ENCODE measurements at regions not wholly inside any gene's neighbourhood (a gene's known extent, or its start where the extent isn't known, plus 50 kb on each side); places are given as distances from the start of the nearest gene placed in this dataset.

GRCh38 chr5:27489701-27490100, 451.3 kb upstream of the CDH9 start:
- no peak overlapping the region for H4K8ac ChIP-seq (ENCODE audit: low read depth, low read length)
- no peak overlapping the region for H3K14ac ChIP-seq (ENCODE audit: low read length)
- H4K12ac ChIP-seq (ENCODE audit: low read depth, low read length), result no peak overlapping the region
- no CpG with 5 or more reads among the region's 1 CpG for WGBS (ENCODE audit: extremely low coverage, insufficient coverage, insufficient read length)
- no peak overlapping the region for H3K23ac ChIP-seq (ENCODE audit: low read length)
- H3K18ac ChIP-seq (ENCODE audit: low read length), result no peak overlapping the region
- no peak overlapping the region for H2BK12ac ChIP-seq (ENCODE audit: low read length)
- H3K79me2 ChIP-seq (ENCODE audit: control insufficient read depth, insufficient read depth, low read length, poor library complexity), result no peaks in the 10 kb centered on the region
- H3K36me3 ChIP-seq (ENCODE audit: control insufficient read depth in 1 of 2, insufficient read depth in 2 of 2, low read length in 2 of 2), result peaks cover 2% of the 10 kb centered on the region in 2 experiments
- H3K4me1 ChIP-seq (ENCODE audit: control insufficient read depth in 1 of 2, insufficient read depth in 2 of 2, low read length in 2 of 2), result no peaks in the 10 kb centered on the region
- H2AFZ ChIP-seq (ENCODE audit: insufficient read depth, low read length, poor library complexity), result no peak overlapping the region
- H3K9me3 ChIP-seq (ENCODE audit: insufficient read depth, low read depth, low read length), result no peaks in the 10 kb centered on the region
- no peak overlapping the region for H3K4me2 ChIP-seq (ENCODE audit: low read length)
- no peaks in the 10 kb centered on the region for H3K27me3 ChIP-seq (ENCODE audit: insufficient read depth, low read length)
- H3K4me3 ChIP-seq (ENCODE audit: low read depth, low read length), result no peak overlapping the region
- no peaks in the 10 kb centered on the region for H3K79me1 ChIP-seq (ENCODE audit: low read length)
- no peak overlapping the region for H2BK120ac ChIP-seq (ENCODE audit: insufficient read depth, low read length, poor library complexity)
- no peak overlapping the region for H4K91ac ChIP-seq (ENCODE audit: low read depth, low read length)
- no peak overlapping the region for H3K9ac ChIP-seq (ENCODE audit: low read length)
- no peak overlapping the region for H2AK5ac ChIP-seq (ENCODE audit: low read length)
- H2BK5ac ChIP-seq (ENCODE audit: low read depth, low read length, poor library complexity), result no peak overlapping the region
- no peak for DNase-seq
- H3K4ac ChIP-seq (ENCODE audit: low read depth, low read length), result no peak overlapping the region
- H3K27ac ChIP-seq (ENCODE audit: low read depth, low read length), result no peak overlapping the region

DNA sequence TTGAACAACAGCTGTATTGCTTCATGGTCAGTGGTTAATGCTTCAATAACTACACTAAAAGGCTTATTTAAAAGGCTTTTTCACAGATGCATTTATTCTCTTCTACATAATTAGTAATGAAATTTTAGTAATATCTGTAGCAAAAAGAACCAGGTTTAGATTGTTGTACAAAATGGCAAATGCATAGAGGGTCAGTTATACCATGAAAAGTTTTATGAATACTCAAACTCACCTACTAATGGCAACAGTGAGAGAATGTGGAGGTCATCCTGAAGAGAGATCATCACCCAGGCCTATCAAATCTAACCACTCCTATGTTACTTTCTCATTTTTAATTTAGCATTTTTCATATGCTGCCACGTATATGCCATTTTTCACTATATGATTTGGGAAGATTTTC, 444.3 kb upstream of the CDH9 start:
- H3K4me1 ChIP-seq (ENCODE audit: control insufficient read depth in 1 of 2, insufficient read depth in 2 of 2, low read length in 2 of 2), result no peaks in the 10 kb centered on the region
- H3K79me2 ChIP-seq (ENCODE audit: control insufficient read depth, insufficient read depth, low read length, poor library complexity), result no peaks in the 10 kb centered on the region
- H3K4me2 ChIP-seq (ENCODE audit: low read length), result no peak overlapping the region
- H4K12ac ChIP-seq (ENCODE audit: low read depth, low read length), result no peak overlapping the region
- H3K79me1 ChIP-seq (ENCODE audit: low read length), result no peaks in the 10 kb centered on the region
- H3K9me3 ChIP-seq (ENCODE audit: insufficient read depth, low read depth, low read length), result no peaks in the 10 kb centered on the region
- H3K14ac ChIP-seq (ENCODE audit: low read length), result no peak overlapping the region
- H3K4ac ChIP-seq (ENCODE audit: low read depth, low read length), result no peak overlapping the region
- H2AK5ac ChIP-seq (ENCODE audit: low read length), result no peak overlapping the region
- no peak overlapping the region for H3K23ac ChIP-seq (ENCODE audit: low read length)
- H3K27ac ChIP-seq (ENCODE audit: low read depth, low read length), result no peak overlapping the region
- no peaks in the 10 kb centered on the region for H3K27me3 ChIP-seq (ENCODE audit: insufficient read depth, low read length)
- DNase-seq, result no peak
- no CpG with 5 or more reads among the region's 1 CpG for WGBS (ENCODE audit: extremely low coverage, insufficient coverage, insufficient read length)
- no peak overlapping the region for H3K9ac ChIP-seq (ENCODE audit: low read length)
- peaks cover 2 to 5% of the 10 kb centered on the region in 2 experiments for H3K36me3 ChIP-seq (ENCODE audit: control insufficient read depth in 1 of 2, insufficient read depth in 2 of 2, low read length in 2 of 2)
- H2BK120ac ChIP-seq (ENCODE audit: insufficient read depth, low read length, poor library complexity), result no peak overlapping the region
- no peak overlapping the region for H3K4me3 ChIP-seq (ENCODE audit: low read depth, low read length)
- no peak overlapping the region for H2AFZ ChIP-seq (ENCODE audit: insufficient read depth, low read length, poor library complexity)
- H4K91ac ChIP-seq (ENCODE audit: low read depth, low read length), result no peak overlapping the region
- H4K8ac ChIP-seq (ENCODE audit: low read depth, low read length), result no peak overlapping the region
- no peak overlapping the region for H2BK5ac ChIP-seq (ENCODE audit: low read depth, low read length, poor library complexity)
- H2BK12ac ChIP-seq (ENCODE audit: low read length), result no peak overlapping the region
- H3K18ac ChIP-seq (ENCODE audit: low read length), result no peak overlapping the region

GRCh38 chr5:27479859-27480258, 441.5 kb upstream of the CDH9 start:
- Histone ChIP-seq H3K4me2 (ENCODE audit: low read length) (no peak overlapping the region), H3K27ac (ENCODE audit: low read depth, low read length) (no peak overlapping the region), H3K4ac (ENCODE audit: low read depth, low read length) (no peak overlapping the region), H3K4me1 (ENCODE audit: control insufficient read depth in 1 of 2, insufficient read depth in 2 of 2, low read length in 2 of 2) (no peaks in the 10 kb centered on the region), H3K23ac (ENCODE audit: low read length) (no peak overlapping the region), H2BK12ac (ENCODE audit: low read length) (no peak overlapping the region), H3K18ac (ENCODE audit: low read length) (no peak overlapping the region), H3K9me3 (ENCODE audit: insufficient read depth, low read depth, low read length) (peaks cover 4% of the 10 kb centered on the region), H4K91ac (ENCODE audit: low read depth, low read length) (no peak overlapping the region), H3K4me3 (ENCODE audit: low read depth, low read length) (no peak overlapping the region), H4K8ac (ENCODE audit: low read depth, low read length) (no peak overlapping the region), H3K9ac (ENCODE audit: low read length) (no peak overlapping the region), H2AK5ac (ENCODE audit: low read length) (no peak overlapping the region), H3K79me1 (ENCODE audit: low read length) (no peaks in the 10 kb centered on the region), H2AFZ (ENCODE audit: insufficient read depth, low read length, poor library complexity) (no peak overlapping the region), H3K14ac (ENCODE audit: low read length) (no peak overlapping the region), H3K27me3 (ENCODE audit: insufficient read depth, low read length) (no peaks in the 10 kb centered on the region), H2BK120ac (ENCODE audit: insufficient read depth, low read length, poor library complexity) (no peak overlapping the region), H2BK5ac (ENCODE audit: low read depth, low read length, poor library complexity) (no peak overlapping the region), H3K36me3 (ENCODE audit: control insufficient read depth in 1 of 2, insufficient read depth in 2 of 2, low read length in 2 of 2) (peaks cover 9 to 21% of the 10 kb centered on the region in 2 experiments), H3K79me2 (ENCODE audit: control insufficient read depth, insufficient read depth, low read length, poor library complexity) (no peaks in the 10 kb centered on the region), H4K12ac (ENCODE audit: low read depth, low read length) (no peak overlapping the region)
- no CpG with 5 or more reads among the region's 4 CpGs for WGBS (ENCODE audit: extremely low coverage, insufficient coverage, insufficient read length)
- no peak for DNase-seq

- H2BK5ac ChIP-seq (ENCODE audit: low read depth, low read length, poor library complexity), result no peak overlapping the region
- no peak overlapping the region for H2BK120ac ChIP-seq (ENCODE audit: insufficient read depth, low read length, poor library complexity)
- no peak overlapping the region for H3K4me3 ChIP-seq (ENCODE audit: low read depth, low read length)
- H2AFZ ChIP-seq (ENCODE audit: insufficient read depth, low read length, poor library complexity), result no peak overlapping the region
- no peak overlapping the region for H4K8ac ChIP-seq (ENCODE audit: low read depth, low read length)
- H3K27ac ChIP-seq (ENCODE audit: low read depth, low read length), result no peak overlapping the region
- no peak overlapping the region for H4K12ac ChIP-seq (ENCODE audit: low read depth, low read length)
- H3K27me3 ChIP-seq (ENCODE audit: insufficient read depth, low read length), result no peaks in the 10 kb centered on the region
- H3K4me2 ChIP-seq (ENCODE audit: low read length), result no peak overlapping the region
- no peak overlapping the region for H2AK5ac ChIP-seq (ENCODE audit: low read length)
- H3K9me3 ChIP-seq (ENCODE audit: insufficient read depth, low read depth, low read length), result peaks cover 4% of the 10 kb centered on the region
- H3K9ac ChIP-seq (ENCODE audit: low read length), result no peak overlapping the region
- DNase-seq, result no peak
- H3K79me2 ChIP-seq (ENCODE audit: control insufficient read depth, insufficient read depth, low read length, poor library complexity), result peaks cover 2% of the 10 kb centered on the region
- WGBS (ENCODE audit: extremely low coverage, insufficient coverage, insufficient read length), result no CpG with 5 or more reads among the region's 4 CpGs
- peaks cover 9 to 21% of the 10 kb centered on the region in 2 experiments for H3K36me3 ChIP-seq (ENCODE audit: control insufficient read depth in 1 of 2, insufficient read depth in 2 of 2, low read length in 2 of 2)
- no peak overlapping the region for H3K14ac ChIP-seq (ENCODE audit: low read length)
- H3K4me1 ChIP-seq (ENCODE audit: control insufficient read depth in 1 of 2, insufficient read depth in 2 of 2, low read length in 2 of 2), result no peaks in the 10 kb centered on the region
- no peak overlapping the region for H4K91ac ChIP-seq (ENCODE audit: low read depth, low read length)
- no peak overlapping the region for H3K4ac ChIP-seq (ENCODE audit: low read depth, low read length)
- H3K23ac ChIP-seq (ENCODE audit: low read length), result no peak overlapping the region
- H2BK12ac ChIP-seq (ENCODE audit: low read length), result no peak overlapping the region
- peaks cover 5% of the 10 kb centered on the region for H3K79me1 ChIP-seq (ENCODE audit: low read length)
- H3K18ac ChIP-seq (ENCODE audit: low read length), result no peak overlapping the region
Observed at GRCh38 chr5:27477550-27477949, 439.2 kb upstream of the CDH9 start.
